GM23338 (cell line): ENCODE measurements at regions not wholly inside any gene's neighbourhood (a gene's known extent, or its start where the extent isn't known, plus 50 kb on each side); places are given as distances from the start of the nearest gene placed in this dataset.

Experiments
- ATAC-seq: fragments of 200-7000 bp; cut with Tn5 transposase; 3 replicates; pipeline ENCODE4 v1.9.1; 2020
- DNase-seq: peaks from one replicate; pipeline ENCODE4 v3.0.0-alpha.2; 2015; ENCODE audit warnings: low spot score
- H2AFZ ChIP-seq: fragments of 200-600 bp; sonication (generic); 2 replicates; pipeline ENCODE4 v1.8.0; 2016; ENCODE audit warnings: antibody characterized with exemption, mild to moderate bottlenecking, moderate library complexity
- H3F3A ChIP-seq: fragments of 200-600 bp; sonication (generic); replicated peaks from 2 replicates; pipeline ENCODE4 v1.8.0; 2017; ENCODE audit warnings: antibody characterized with exemption, mixed run types, low read depth
- H3K27ac ChIP-seq: fragments of 200-600 bp; sonication (generic); 2 replicates; pipeline ENCODE4 v1.6.1; 2016; ENCODE audit warnings: low read depth
- H3K27me3 ChIP-seq: fragments of 200-600 bp; sonication (generic); 2 replicates; pipeline ENCODE4 v1.8.0; 2016; ENCODE audit warnings: mild to moderate bottlenecking, mixed run types, moderate library complexity; ENCODE audit not compliant: insufficient read depth
- H3K36me3 ChIP-seq: fragments of 200-600 bp; sonication (generic); 2 replicates; pipeline ENCODE4 v1.8.0; 2016; ENCODE audit warnings: mild to moderate bottlenecking; ENCODE audit not compliant: insufficient read depth
- H3K4me1 ChIP-seq: fragments of 200-600 bp; sonication (generic); 2 replicates; pipeline ENCODE4 v1.8.0; 2016; ENCODE audit warnings: mild to moderate bottlenecking, moderate library complexity; ENCODE audit not compliant: insufficient read depth
- H3K4me2 ChIP-seq: fragments of 200-600 bp; sonication (generic); 2 replicates; pipeline ENCODE4 v1.7.1; 2017; ENCODE audit warnings: mixed run types
- H3K4me3 ChIP-seq: fragments of 200-600 bp; sonication (generic); 2 replicates; pipeline ENCODE4 v1.6.1; 2016; ENCODE audit warnings: mixed run types
- H3K79me2 ChIP-seq: fragments of 200-600 bp; sonication (generic); replicated peaks from 2 replicates; pipeline ENCODE4 v1.8.0; 2017; ENCODE audit warnings: mild to moderate bottlenecking; ENCODE audit not compliant: insufficient read depth
- H3K9me2 ChIP-seq: fragments of 200-600 bp; sonication (generic); 2 replicates; pipeline ENCODE4 v1.8.0; 2017; ENCODE audit not compliant: insufficient read depth
- H4K20me1 ChIP-seq: fragments of 200-600 bp; sonication (generic); replicated peaks from 2 replicates; pipeline ENCODE4 v1.8.0; 2017; ENCODE audit warnings: mild to moderate bottlenecking; ENCODE audit not compliant: insufficient read depth
- H3K27ac Mint-ChIP-seq: 2 replicates; pipeline ENCODE4 v1.8.0; 2020; ENCODE audit warnings: inconsistent platforms, mild to moderate bottlenecking, moderate library complexity, mixed read lengths
- H3K27me3 Mint-ChIP-seq: 3 replicates; pipeline ENCODE4 v1.8.0; 2022; ENCODE audit warnings: low read depth, mild to moderate bottlenecking, moderate library complexity, mixed read lengths, inconsistent platforms; ENCODE audit not compliant: insufficient read depth, poor library complexity
- H3K36me3 Mint-ChIP-seq: 3 replicates; pipeline ENCODE4 v1.8.0; 2021; ENCODE audit warnings: low read depth, mild to moderate bottlenecking, inconsistent platforms, moderate library complexity, mixed read lengths
- H3K4me1 Mint-ChIP-seq: 3 replicates; pipeline ENCODE4 v1.8.0; 2020; ENCODE audit warnings: mild to moderate bottlenecking, inconsistent platforms, mixed read lengths
- H3K4me3 Mint-ChIP-seq: 3 replicates; pipeline ENCODE4 v1.8.0; 2021; ENCODE audit warnings: moderate library complexity, mild to moderate bottlenecking, inconsistent platforms, mixed read lengths
- H3K9me3 Mint-ChIP-seq: 3 replicates; pipeline ENCODE4 v1.8.0; 2020; ENCODE audit warnings: moderate library complexity, mild to moderate bottlenecking, inconsistent platforms, mixed read lengths
- CREB1 ChIP-seq: fragments of 250-450 bp; sonication (Bioruptor Pico); IDR thresholded peaks from 2 replicates; pipeline ENCODE4 v1.5.0; 2020; ENCODE audit warnings: low read depth, mild to moderate bottlenecking, moderate library complexity
- CTCF ChIP-seq, 2 experiments: fragments of 200-600 bp in 1 of 2; sonication (generic) in 1 of 2; conservative IDR thresholded peaks; 2 replicates each; pipeline versions ENCODE4 v1.5.1 to v1.6.1; 2016 to 2017; ENCODE audit warnings: antibody characterized with exemption in 2 of 2, low read depth in 2 of 2, mild to moderate bottlenecking in 2 of 2, moderate library complexity in 1 of 2
- EZH2 ChIP-seq: fragments of 200-600 bp; sonication (generic); IDR thresholded peaks from one replicate; pipeline ENCODE4 v1.8.0; 2017; ENCODE audit warnings: antibody characterized with exemption, mild to moderate bottlenecking, low read depth; ENCODE audit not compliant: unreplicated experiment
- EZH2phosphoT487 ChIP-seq: fragments of 200-600 bp; sonication (generic); IDR thresholded peaks from one replicate; pipeline ENCODE4 v1.8.1; 2018; ENCODE audit warnings: antibody characterized with exemption; ENCODE audit not compliant: unreplicated experiment
- JUNB ChIP-seq: IDR thresholded peaks from one replicate; pipeline ENCODE4 v1.6.1; 2016; ENCODE audit warnings: antibody characterized with exemption; ENCODE audit not compliant: unreplicated experiment
- NANOG ChIP-seq: IDR thresholded peaks from 2 replicates; pipeline ENCODE4 v1.6.1; 2016; ENCODE audit warnings: antibody characterized with exemption, borderline replicate concordance
- POLR2AphosphoS5 ChIP-seq: IDR thresholded peaks from 2 replicates; pipeline ENCODE4 v1.6.1; 2016; ENCODE audit warnings: antibody characterized with exemption, low read depth
- STAT1 ChIP-seq: IDR thresholded peaks from one replicate; pipeline ENCODE4 v1.6.1; 2016; ENCODE audit warnings: antibody characterized with exemption; ENCODE audit not compliant: unreplicated experiment
- ZNF114 ChIP-seq: fragments of 250-450 bp; sonication (Bioruptor Pico); IDR thresholded peaks from 2 replicates; pipeline ENCODE4 v1.5.0; 2020; ENCODE audit warnings: mild to moderate bottlenecking, moderate library complexity
- ZNF331 ChIP-seq: fragments of 250-450 bp; sonication (Bioruptor Pico); IDR thresholded peaks from 2 replicates; pipeline ENCODE4 v1.5.0; 2020; ENCODE audit warnings: low read depth, mild to moderate bottlenecking, moderate library complexity
- TF ChIP-seq, protein P1 (sequence below): IDR thresholded peaks from one replicate; pipeline ENCODE4 v1.6.1; 2018; ENCODE audit warnings: antibody characterized with exemption; ENCODE audit not compliant: unreplicated experiment
- TF ChIP-seq, protein P2 (sequence below): IDR thresholded peaks from 2 replicates; pipeline ENCODE4 v1.6.1; 2016; ENCODE audit warnings: antibody characterized with exemption

DNA sequence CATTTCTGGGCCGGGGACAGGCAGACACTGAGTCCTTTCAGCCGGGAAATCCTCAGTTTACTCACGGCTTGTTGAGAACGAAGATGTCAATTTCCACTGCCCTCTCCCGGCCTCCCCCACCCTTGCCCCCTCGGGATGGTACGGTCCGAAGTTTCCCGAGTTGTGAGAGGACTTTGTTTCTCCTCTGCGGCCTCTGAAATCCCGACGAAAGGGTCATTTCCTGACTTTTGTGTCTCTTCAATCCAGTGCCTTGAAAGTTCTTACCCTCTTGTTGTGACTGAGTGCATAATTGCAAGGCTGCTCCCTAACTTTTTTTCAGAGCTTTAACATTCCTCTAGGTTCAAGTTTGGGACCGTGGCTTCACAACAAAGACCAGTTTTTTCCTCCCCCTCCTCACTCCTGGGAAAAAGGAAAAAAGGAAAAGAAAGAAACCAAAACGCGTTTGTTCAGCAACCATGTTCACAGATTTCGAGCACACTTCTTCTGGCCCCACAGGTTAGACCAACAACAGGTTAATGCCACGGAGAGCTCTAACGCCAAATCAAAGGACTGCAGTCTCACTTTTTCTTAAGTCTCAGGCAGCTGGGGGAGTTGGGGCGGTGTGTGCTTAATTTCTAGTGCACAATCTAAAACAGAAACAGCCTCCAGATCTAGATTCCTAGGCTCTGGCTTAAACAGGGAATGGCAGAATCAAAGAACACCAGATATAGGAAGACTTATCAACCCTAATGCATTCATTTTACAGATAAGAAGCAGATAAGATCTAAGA is 138.9 kb downstream of the TMCO5A start (continued):
- TF ChIP-seq, protein P1, sequence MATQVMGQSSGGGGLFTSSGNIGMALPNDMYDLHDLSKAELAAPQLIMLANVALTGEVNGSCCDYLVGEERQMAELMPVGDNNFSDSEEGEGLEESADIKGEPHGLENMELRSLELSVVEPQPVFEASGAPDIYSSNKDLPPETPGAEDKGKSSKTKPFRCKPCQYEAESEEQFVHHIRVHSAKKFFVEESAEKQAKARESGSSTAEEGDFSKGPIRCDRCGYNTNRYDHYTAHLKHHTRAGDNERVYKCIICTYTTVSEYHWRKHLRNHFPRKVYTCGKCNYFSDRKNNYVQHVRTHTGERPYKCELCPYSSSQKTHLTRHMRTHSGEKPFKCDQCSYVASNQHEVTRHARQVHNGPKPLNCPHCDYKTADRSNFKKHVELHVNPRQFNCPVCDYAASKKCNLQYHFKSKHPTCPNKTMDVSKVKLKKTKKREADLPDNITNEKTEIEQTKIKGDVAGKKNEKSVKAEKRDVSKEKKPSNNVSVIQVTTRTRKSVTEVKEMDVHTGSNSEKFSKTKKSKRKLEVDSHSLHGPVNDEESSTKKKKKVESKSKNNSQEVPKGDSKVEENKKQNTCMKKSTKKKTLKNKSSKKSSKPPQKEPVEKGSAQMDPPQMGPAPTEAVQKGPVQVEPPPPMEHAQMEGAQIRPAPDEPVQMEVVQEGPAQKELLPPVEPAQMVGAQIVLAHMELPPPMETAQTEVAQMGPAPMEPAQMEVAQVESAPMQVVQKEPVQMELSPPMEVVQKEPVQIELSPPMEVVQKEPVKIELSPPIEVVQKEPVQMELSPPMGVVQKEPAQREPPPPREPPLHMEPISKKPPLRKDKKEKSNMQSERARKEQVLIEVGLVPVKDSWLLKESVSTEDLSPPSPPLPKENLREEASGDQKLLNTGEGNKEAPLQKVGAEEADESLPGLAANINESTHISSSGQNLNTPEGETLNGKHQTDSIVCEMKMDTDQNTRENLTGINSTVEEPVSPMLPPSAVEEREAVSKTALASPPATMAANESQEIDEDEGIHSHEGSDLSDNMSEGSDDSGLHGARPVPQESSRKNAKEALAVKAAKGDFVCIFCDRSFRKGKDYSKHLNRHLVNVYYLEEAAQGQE, result no peak
- TF ChIP-seq EZH2phosphoT487 (no peak), ZNF331 (CRISPR knock-in tag) (no peak), EZH2 (no peak), CREB1 (CRISPR knock-in tag) (no peak), ZNF114 (CRISPR knock-in tag) (no peak), NANOG (no peak), STAT1 (no peak), CTCF (conservative IDR thresholded peaks at IDR 0.05; ENCODE audit: low read depth in 2 of 2) (no peak)
- TF ChIP-seq, protein P2, sequence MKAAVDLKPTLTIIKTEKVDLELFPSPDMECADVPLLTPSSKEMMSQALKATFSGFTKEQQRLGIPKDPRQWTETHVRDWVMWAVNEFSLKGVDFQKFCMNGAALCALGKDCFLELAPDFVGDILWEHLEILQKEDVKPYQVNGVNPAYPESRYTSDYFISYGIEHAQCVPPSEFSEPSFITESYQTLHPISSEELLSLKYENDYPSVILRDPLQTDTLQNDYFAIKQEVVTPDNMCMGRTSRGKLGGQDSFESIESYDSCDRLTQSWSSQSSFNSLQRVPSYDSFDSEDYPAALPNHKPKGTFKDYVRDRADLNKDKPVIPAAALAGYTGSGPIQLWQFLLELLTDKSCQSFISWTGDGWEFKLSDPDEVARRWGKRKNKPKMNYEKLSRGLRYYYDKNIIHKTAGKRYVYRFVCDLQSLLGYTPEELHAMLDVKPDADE, result no peak

DNA sequence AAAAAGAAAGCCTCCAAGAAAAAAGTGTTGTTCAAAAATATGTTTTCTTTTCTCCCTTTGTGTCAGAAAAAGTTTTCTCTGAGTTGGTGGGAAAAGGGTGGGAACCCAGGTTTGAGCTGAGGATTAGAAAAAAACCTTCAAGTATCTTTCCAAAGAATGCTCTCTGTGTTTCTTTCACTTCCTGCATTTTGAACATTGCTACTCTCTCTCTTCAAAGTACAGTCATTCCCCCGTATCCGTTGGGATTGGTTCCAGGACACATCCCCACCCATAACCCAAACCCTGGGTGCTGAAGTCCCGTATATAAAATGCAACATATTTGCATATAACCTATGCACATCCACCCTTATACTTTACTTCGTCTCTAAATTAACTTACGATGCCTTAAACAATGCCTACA is 139.6 kb downstream of the TMCO5A start:
- H3F3A ChIP-seq, result 0 out of 2 replicates have a peak, but pooled peaks cover 9% of the 10 kb centered on the region
- no peaks in the 10 kb centered on the region for H3K36me3 ChIP-seq
- Mint-ChIP-seq H3K27me3 (peaks cover 71% of the 10 kb centered on the region), H3K27ac (no peak overlapping the region), H3K4me1 (peaks cover 65% of the 10 kb centered on the region), H3K4me3 (peak overlapping the region; percentile 83), H3K36me3 (no peaks in the 10 kb centered on the region), H3K9me3 (no peaks in the 10 kb centered on the region; the same call in 2 of the 3 replicates)
- no peak overlapping the region for H2AFZ ChIP-seq
- DNase-seq, result no peak
- no peaks in the 10 kb centered on the region for H3K9me2 ChIP-seq
- H3K4me3 ChIP-seq, result peak overlapping the region; percentile 55
- H3K79me2 ChIP-seq, result no peaks in the 10 kb centered on the region
- peaks cover 42% of the 10 kb centered on the region for H3K4me1 ChIP-seq
- ATAC-seq, result no peak
- H3K4me2 ChIP-seq, result peak overlapping the region; percentile 81
- peaks cover 67% of the 10 kb centered on the region for H3K27me3 ChIP-seq
- H3K27ac ChIP-seq, result no peak overlapping the region
- no peaks in the 10 kb centered on the region for H4K20me1 ChIP-seq
- TF ChIP-seq EZH2phosphoT487, result no peak
- TF ChIP-seq POLR2AphosphoS5, result no peak
- no peak for TF ChIP-seq NANOG
- TF ChIP-seq, protein P2, result no peak
- no peak for TF ChIP-seq JUNB
- no peak for TF ChIP-seq ZNF331 (CRISPR knock-in tag)
- no peak for TF ChIP-seq STAT1
- TF ChIP-seq EZH2, result no peak
- no peak for TF ChIP-seq CREB1 (CRISPR knock-in tag)
- TF ChIP-seq CTCF (conservative IDR thresholded peaks at IDR 0.05; ENCODE audit: low read depth in 2 of 2), result no peak
- TF ChIP-seq, protein P1, result no peak
- TF ChIP-seq ZNF114 (CRISPR knock-in tag), result no peak
